ENCODE measurements at regions not wholly inside any gene's neighbourhood (a gene's known extent, or its start where the extent isn't known, plus 50 kb on each side); places are given as distances from the start of the nearest gene placed in this dataset.

GRCh38 chr9:95623640-95624039, 106.9 kb upstream of the PTCH1 start:
- no peak for DNase-seq (ENCODE audit: low read depth in 2 of 2)

DNA sequence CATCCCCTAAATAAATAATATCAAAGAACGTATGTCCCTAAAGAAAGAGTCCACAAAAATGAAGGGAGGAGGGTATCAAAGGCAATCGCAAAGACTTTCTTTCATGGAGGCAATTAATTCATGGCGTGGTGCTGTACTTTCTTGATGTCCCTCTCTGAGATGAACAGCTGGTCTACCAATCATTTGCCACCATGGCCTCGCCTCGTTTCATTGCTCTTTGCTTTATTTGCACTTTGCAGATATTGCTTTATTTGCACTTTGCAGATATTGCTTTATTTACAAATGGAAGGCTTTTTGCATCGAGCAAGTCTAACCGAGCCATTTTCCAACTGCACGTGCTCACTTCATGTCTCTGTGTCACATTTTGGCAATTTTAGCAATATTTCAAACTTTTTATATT, 104.0 kb upstream of the PTCH1 start:
- no peak for DNase-seq (ENCODE audit: low read depth in 2 of 2)

GRCh38 chr9:95620314-95620713, 103.5 kb upstream of the PTCH1 start:
- DNase-seq (ENCODE audit: low read depth in 2 of 2), result no peak

DNA sequence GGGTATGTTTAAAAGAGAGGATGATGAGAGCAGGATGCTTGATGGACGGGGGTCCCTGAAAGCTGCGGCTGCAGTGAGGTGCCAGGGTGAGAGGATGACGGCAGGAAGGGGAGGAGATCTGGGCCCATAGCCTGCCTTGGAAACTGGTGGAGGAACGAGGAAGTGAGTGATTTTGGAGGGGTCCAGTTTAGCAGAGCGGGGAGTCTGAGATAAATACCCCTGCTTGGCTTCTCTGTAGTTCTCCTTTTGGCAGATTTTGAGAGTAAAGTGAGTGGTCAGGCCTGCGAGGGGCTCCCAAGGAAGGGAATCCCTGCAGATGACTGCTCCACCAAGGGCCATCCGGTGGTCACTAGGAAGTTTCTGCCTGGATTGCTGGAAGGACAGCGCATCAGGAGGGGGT, 98.5 kb upstream of the PTCH1 start:
- DNase-seq (ENCODE audit: low read depth in 2 of 2), result no peak

GRCh38 chr9:95613670-95614069, 96.9 kb upstream of the PTCH1 start:
- DNase-seq (ENCODE audit: low read depth in 2 of 2), result no peak

DNA sequence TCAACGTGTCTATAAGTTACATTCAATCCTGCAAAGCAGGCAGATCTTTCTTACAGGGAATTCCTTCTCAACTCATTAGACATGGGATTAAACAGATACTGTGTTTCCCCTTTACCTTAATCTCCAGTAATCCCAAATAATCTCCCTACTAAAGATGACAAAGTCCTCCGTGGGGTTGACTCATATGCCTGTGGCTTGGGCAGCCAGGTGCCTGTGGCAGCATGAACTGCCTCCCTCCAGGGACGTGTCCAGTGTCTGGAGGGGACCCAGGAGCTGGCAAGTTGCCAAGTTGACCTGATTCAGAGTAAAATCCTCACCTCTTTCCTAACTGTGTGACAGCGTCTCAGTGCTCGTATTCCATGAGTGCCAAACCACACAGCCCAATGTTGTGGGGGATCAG, 94.6 kb upstream of the PTCH1 start:
- no peak for DNase-seq (ENCODE audit: low read depth in 2 of 2)

GRCh38 chr9:95610006-95610785, 93.4 kb upstream of the PTCH1 start:
- no peak for DNase-seq (ENCODE audit: low read depth in 2 of 2)

- DNase-seq (ENCODE audit: low read depth in 2 of 2), result no peak
Observed at GRCh38 chr9:95609426-95609825, 92.7 kb upstream of the PTCH1 start.

DNA sequence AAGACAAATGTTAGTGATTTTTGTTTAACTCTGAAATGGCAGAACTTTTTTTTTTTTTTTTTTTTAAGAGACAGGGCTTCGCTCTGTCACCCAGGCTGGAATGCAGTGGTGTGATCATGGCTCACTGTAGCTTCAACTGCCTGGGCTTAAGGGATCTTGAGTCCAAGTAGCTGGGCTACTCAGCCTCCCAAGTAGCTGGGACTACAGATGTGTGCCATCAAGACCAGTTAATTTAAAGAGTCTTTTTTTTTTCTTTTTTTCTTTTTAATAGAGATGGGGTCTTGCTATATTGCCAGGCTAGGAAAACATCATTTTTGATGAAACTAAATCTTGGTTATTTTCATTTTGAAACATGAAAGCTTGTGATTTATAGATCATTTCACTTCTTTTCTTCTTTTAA, 91.6 kb upstream of the PTCH1 start:
- no peak for DNase-seq (ENCODE audit: low read depth in 2 of 2)

- no peak for DNase-seq (ENCODE audit: low read depth in 2 of 2)
Observed at GRCh38 chr9:95607507-95607906, 90.7 kb upstream of the PTCH1 start.

GRCh38 chr9:95606489-95607350, 89.9 kb upstream of the PTCH1 start:
- DNase-seq (ENCODE audit: low read depth in 2 of 2), result no peak

- DNase-seq (ENCODE audit: low read depth in 2 of 2), result no peak
Observed at GRCh38 chr9:95605816-95606488, 89.2 kb upstream of the PTCH1 start.

DNA sequence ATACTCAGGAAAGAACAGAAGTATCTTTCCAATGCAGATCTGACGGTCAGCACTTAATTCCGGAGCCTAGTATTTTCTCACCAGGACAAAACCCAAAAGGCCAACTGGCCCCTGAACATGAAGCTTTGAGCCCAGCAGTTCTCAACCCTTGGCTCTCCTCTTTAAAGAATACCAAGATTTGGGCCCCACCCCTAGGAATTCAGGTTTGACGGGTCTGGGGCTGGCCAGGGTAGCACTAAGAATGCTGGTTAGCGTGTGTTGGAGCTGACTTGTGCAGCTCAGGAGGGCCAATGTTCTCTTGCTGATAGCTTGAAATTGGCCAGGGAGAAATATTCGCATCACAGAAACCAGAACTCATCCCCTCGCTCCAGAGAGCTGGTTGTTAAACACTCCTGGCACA, 88.3 kb upstream of the PTCH1 start:
- DNase-seq (ENCODE audit: low read depth in 2 of 2), result no peak

- no peak for DNase-seq (ENCODE audit: low read depth in 2 of 2)
Observed at GRCh38 chr9:95598236-95598635, 81.5 kb upstream of the PTCH1 start.

DNA sequence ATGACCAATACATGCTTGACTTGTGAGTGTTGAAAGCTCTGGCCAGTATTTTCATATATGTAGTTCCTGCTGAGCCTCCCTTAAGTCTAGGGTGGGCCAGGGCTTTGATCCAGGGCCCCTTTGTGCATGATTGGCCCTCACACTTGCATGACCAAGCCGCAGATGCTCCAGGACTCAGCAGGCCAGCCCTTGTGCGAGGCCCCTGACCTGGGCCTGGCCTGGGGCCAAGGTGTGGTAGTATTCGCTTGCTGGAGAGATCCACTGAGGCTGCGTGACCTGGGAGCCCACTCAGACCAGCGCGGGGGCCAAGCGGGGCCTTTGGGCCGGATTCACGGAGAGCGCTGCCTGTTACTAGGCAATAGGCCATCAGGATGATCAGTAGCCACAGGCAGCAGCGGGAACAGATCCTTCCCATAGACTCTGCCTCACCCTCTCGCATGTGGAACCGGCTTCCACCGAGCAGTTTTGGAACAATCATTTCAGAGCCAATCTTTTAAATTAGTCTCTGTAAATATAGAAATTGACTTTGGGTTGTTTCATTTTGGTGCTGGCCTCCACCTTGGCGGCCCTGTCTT, 79.0 kb upstream of the PTCH1 start:
- no peak for DNase-seq (ENCODE audit: low read depth in 2 of 2)

DNA sequence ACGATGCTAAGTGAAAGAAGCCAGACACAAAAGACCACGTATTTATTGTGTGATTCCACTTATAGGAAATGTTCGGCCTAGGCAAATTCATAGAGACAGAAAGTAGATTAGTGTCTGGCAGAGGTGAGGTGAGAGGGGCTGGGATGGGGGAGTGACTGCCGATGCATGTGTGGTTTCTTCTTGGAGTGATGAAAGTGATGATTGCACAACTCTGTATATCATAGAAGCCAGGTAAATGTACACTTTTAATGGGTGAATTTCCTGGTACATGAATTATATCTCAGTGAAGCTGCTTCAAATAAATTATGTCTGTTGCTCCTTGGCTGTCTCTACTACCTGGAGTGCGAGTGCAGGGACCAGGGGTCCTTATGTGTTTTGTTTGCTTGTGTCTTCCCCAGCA, 76.2 kb upstream of the PTCH1 start:
- DNase-seq (ENCODE audit: low read depth in 2 of 2), result no peak

DNA sequence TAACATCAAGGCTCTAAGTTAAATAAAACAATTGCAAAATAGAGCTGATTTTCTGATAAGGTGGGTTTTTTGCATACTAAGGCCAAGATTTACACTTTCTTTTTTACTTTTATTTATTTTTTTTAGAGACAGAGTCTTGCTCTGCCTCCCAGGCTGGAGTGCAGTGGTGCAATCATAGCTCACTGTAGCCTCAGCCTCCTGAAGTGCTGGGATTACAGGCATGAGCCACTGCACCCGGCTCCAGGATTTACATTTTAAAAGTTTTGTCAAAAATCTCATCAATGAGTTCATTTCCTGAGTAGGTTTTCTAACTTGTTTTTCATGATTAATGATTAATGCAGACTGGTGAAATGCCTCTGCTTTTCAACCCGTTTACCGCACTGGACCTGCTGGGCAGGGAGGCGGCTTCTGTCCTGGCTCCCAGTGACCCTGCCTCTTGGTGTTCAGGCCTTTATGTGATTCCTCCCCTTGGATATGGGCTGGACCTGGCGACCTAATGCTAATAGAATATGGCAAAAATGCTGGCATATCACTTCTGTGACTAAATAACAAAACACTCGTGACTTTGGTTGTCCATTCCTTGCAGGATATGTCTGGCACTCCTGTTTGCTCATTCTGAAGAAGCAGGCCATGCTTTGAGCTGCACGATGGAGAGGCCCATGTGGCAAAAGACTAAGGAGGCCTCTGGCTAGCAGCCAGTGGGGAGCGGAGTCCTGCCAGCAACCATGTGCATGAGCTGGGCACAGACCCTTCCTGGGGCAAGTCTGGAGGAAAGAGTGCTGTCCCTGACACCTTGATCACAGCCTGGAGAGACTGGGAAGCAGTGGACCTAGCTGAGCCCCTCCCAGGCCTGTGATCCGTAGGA, 72.2 kb upstream of the PTCH1 start:
- no peak for DNase-seq (ENCODE audit: low read depth in 2 of 2)

- DNase-seq (ENCODE audit: low read depth in 2 of 2), result no peak
Observed at GRCh38 chr9:95587021-95587964, 70.5 kb upstream of the PTCH1 start.

GRCh38 chr9:95586326-95586725, 69.6 kb upstream of the PTCH1 start:
- DNase-seq (ENCODE audit: low read depth in 2 of 2), result no peak

DNA sequence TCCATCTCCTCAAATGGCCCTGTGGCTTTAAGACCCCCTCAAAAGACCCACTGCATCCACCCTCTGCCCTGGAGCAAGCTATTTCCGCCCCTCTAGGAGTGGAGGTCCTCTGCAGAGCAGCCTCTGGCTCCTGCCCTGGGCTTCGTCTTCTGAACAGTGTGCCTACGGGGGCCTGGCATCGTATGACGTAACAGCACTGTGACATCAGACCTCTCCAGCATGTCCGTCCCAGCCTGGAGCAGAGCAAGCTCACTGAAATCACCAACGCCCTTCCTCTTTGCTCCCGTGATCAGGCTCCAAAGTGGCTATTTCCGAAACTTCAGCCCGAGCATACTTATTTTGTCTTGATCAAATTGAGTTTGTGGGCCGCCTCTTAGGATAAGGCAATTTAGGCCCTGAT, 69.1 kb upstream of the PTCH1 start:
- no peak for DNase-seq (ENCODE audit: low read depth in 2 of 2)

Data from stimulated activated CD4-positive, alpha-beta T cell treated with anti-CD3 and anti-CD28 coated beads, Interleukin-12 subunit alpha, Interleukin-12 subunit beta, amount 100 ng/mL, for 24 hours (primary cell).